ENCODE measurements at regions not wholly inside any gene's neighbourhood (a gene's known extent, or its start where the extent isn't known, plus 50 kb on each side); places are given as distances from the start of the nearest gene placed in this dataset.

- H3K4me3 ChIP-seq (ENCODE audit: control insufficient read depth, low read depth, low read length), result no peak overlapping the region
- TF ChIP-seq CTCF (conservative IDR thresholded peaks at IDR 0.05; ENCODE audit: control insufficient read depth, insufficient read depth, low read depth, low read length), result no peak
- no peak for DNase-seq (ENCODE audit: low read depth)
Observed at GRCh38 chr21:32206631-32207405, 72.0 kb downstream of the MIS18A start.

- DNase-seq (ENCODE audit: low read depth), result no peak
- TF ChIP-seq CTCF (conservative IDR thresholded peaks at IDR 0.05; ENCODE audit: control insufficient read depth, insufficient read depth, low read depth, low read length), result no peak
Observed at GRCh38 chr21:32203877-32204480, 74.9 kb downstream of the MIS18A start.

GRCh38 chr21:32200029-32200428 lies 78.8 kb downstream of the MIS18A start:
- TF ChIP-seq CTCF (conservative IDR thresholded peaks at IDR 0.05; ENCODE audit: control insufficient read depth, insufficient read depth, low read depth, low read length), result no peak
- H3K4me3 ChIP-seq (ENCODE audit: control insufficient read depth, low read depth, low read length), result no peak overlapping the region
- no peak for DNase-seq (ENCODE audit: low read depth)

More at GRCh38 chr21:32203877-32204480, 74.9 kb downstream of the MIS18A start:
- H3K4me3 ChIP-seq (ENCODE audit: control insufficient read depth, low read depth, low read length), result no peak overlapping the region

GRCh38 chr21:32198384-32198783 lies 80.5 kb downstream of the MIS18A start:
- DNase-seq (ENCODE audit: low read depth), result no peak
- no peak for TF ChIP-seq CTCF (conservative IDR thresholded peaks at IDR 0.05; ENCODE audit: control insufficient read depth, insufficient read depth, low read depth, low read length)
- H3K4me3 ChIP-seq (ENCODE audit: control insufficient read depth, low read depth, low read length), result no peak overlapping the region

GRCh38 chr21:32197896-32198295 lies 81.0 kb downstream of the MIS18A start:
- no peak for TF ChIP-seq CTCF (conservative IDR thresholded peaks at IDR 0.05; ENCODE audit: control insufficient read depth, insufficient read depth, low read depth, low read length)
- H3K4me3 ChIP-seq (ENCODE audit: control insufficient read depth, low read depth, low read length), result no peak overlapping the region
- no peak for DNase-seq (ENCODE audit: low read depth)

- DNase-seq (ENCODE audit: low read depth), result no peak
- TF ChIP-seq CTCF (conservative IDR thresholded peaks at IDR 0.05; ENCODE audit: control insufficient read depth, insufficient read depth, low read depth, low read length), result no peak
- no peak overlapping the region for H3K4me3 ChIP-seq (ENCODE audit: control insufficient read depth, low read depth, low read length)
Observed at GRCh38 chr21:32196001-32196400, 82.8 kb downstream of the MIS18A start.

All from fibroblast of mammary gland (primary cell).